ENCODE measurements at regions not wholly inside any gene's neighbourhood (a gene's known extent, or its start where the extent isn't known, plus 50 kb on each side); places are given as distances from the start of the nearest gene placed in this dataset.

DNA sequence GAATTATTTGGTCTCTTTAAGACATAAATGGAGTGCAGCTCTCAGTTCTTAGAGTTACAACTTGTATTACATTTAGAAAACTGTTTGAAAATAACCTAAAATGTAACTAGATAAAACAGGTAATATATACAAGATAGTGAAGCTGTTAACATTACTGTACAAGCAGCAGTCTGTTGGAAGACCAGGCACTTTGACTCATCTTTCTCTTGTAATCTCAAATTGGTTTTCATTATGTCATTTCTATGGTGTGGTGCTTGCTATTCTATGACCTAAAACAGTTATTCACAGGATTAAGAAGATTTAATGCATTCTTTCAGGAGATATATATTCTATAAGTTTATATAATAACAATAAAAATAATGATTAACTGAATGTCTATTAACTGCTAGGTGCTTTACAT, 282.5 kb upstream of the PITX2 start:
- H3K9me3 ChIP-seq, result no peaks in the 10 kb centered on the region
- TF ChIP-seq POLR2A (IDR thresholded peaks at IDR 0.05) (no peak), CTCF (IDR thresholded peaks at IDR 0.05) (no peak), POLR2AphosphoS5 (IDR thresholded peaks at IDR 0.05) (no peak)

GRCh38 chr4:110907801-110908313, 285.0 kb upstream of the PITX2 start:
- DNase-seq (ENCODE audit: low spot score), result no peak
- H3K27me3 ChIP-seq (replicated peaks; ENCODE audit: insufficient read depth), result no peaks in the 10 kb centered on the region
- no peak overlapping the region for H3K27ac ChIP-seq
- no peaks in the 10 kb centered on the region for H3K36me3 ChIP-seq
- TF ChIP-seq POLR2AphosphoS5 (IDR thresholded peaks at IDR 0.05) (peak; percentile 32), POLR2A (IDR thresholded peaks at IDR 0.05) (no peak)
- intact Hi-C loops (cut with DNase I), result no loop called here
- H3K9me3 ChIP-seq, result no peaks in the 10 kb centered on the region
- WGBS, result 77% methylated on average over 1 of the region's 1 CpG
- H3K4me1 ChIP-seq (replicated peaks), result peaks cover 4% of the 10 kb centered on the region
- no peak overlapping the region for H3K4me3 ChIP-seq

More for the DNA sequence above, 282.5 kb upstream of the PITX2 start:
- Histone ChIP-seq H3K27ac (no peak overlapping the region), H3K4me3 (no peak overlapping the region), H3K27me3 (replicated peaks; ENCODE audit: insufficient read depth) (no peaks in the 10 kb centered on the region), H3K36me3 (no peaks in the 10 kb centered on the region), H3K4me1 (replicated peaks) (peaks cover 4% of the 10 kb centered on the region)
- DNase-seq (ENCODE audit: low spot score), result no peak
- intact Hi-C loops (cut with DNase I), result no loop called here

GRCh38 chr4:110914791-110915190, 291.9 kb upstream of the PITX2 start:
- Histone ChIP-seq H3K36me3 (no peaks in the 10 kb centered on the region), H3K27ac (no peak overlapping the region), H3K4me1 (replicated peaks) (no peaks in the 10 kb centered on the region), H3K9me3 (no peaks in the 10 kb centered on the region), H3K27me3 (replicated peaks; ENCODE audit: insufficient read depth) (no peaks in the 10 kb centered on the region), H3K4me3 (no peak overlapping the region)
- WGBS, result 92% methylated on average over 3 of the region's 3 CpGs
- no peak for TF ChIP-seq CTCF (IDR thresholded peaks at IDR 0.05)
- no peak for TF ChIP-seq POLR2AphosphoS5 (IDR thresholded peaks at IDR 0.05)
- no peak for TF ChIP-seq POLR2A (IDR thresholded peaks at IDR 0.05)
- DNase-seq (ENCODE audit: low spot score), result no peak
- intact Hi-C loops (cut with DNase I), result no loop called here

DNA sequence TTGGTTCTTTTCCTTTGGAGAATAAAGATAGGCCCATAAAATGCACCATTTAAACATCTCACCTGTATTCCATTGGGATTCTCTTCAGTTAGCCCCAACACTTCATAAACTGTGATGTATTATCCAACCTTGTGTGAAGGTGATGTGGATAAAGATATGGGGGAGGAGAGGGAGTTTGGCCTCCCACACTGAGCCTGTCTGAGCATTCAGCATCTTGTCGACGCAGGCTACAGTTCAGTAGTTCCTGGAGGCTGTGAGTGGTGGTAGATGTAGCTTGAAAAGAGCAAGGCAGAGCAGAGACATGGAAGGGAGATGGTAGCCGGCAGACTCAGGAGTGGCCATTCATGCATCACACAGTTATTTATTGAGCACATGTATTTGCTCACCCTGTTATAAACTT, 292.4 kb upstream of the PITX2 start:
- DNase-seq (ENCODE audit: low spot score), result no peak
- no peaks in the 10 kb centered on the region for H3K9me3 ChIP-seq
- TF ChIP-seq CTCF (IDR thresholded peaks at IDR 0.05), result no peak
- no peak for TF ChIP-seq POLR2A (IDR thresholded peaks at IDR 0.05)
- no peak for TF ChIP-seq POLR2AphosphoS5 (IDR thresholded peaks at IDR 0.05)
- H3K36me3 ChIP-seq, result no peaks in the 10 kb centered on the region
- H3K4me3 ChIP-seq, result no peak overlapping the region
- H3K4me1 ChIP-seq (replicated peaks), result no peaks in the 10 kb centered on the region
- no peaks in the 10 kb centered on the region for H3K27me3 ChIP-seq (replicated peaks; ENCODE audit: insufficient read depth)
- no peak overlapping the region for H3K27ac ChIP-seq
- 48% methylated on average over 3 of the region's 3 CpGs for WGBS
- intact Hi-C loops (cut with DNase I), result no loop called here

GRCh38 chr4:110916505-110916904, 293.6 kb upstream of the PITX2 start:
- Histone ChIP-seq H3K27me3 (replicated peaks; ENCODE audit: insufficient read depth) (no peaks in the 10 kb centered on the region), H3K4me3 (no peak overlapping the region), H3K4me1 (replicated peaks) (no peaks in the 10 kb centered on the region), H3K27ac (no peak overlapping the region), H3K9me3 (no peaks in the 10 kb centered on the region), H3K36me3 (no peaks in the 10 kb centered on the region)
- DNase-seq (ENCODE audit: low spot score), result no peak
- intact Hi-C loops (cut with DNase I), result no loop called here
- TF ChIP-seq CTCF (IDR thresholded peaks at IDR 0.05) (no peak), POLR2AphosphoS5 (IDR thresholded peaks at IDR 0.05) (no peak), POLR2A (IDR thresholded peaks at IDR 0.05) (no peak)
- WGBS, result 65% methylated on average over 2 of the region's 2 CpGs
